DMS153 treated with DMSO at 0.1 percent for 48 hours (cell line): ENCODE measurements at regions not wholly inside any gene's neighbourhood (a gene's known extent, or its start where the extent isn't known, plus 50 kb on each side); places are given as distances from the start of the nearest gene placed in this dataset.

Source experiments
- DNase-seq: peaks from one replicate; lab custom pipeline; 2025; ENCODE audit not compliant: unreplicated experiment; lab: John Stamatoyannopoulos, UW

GRCh38 chr21:40976198-40977109 lies 129.5 kb upstream of the DSCAM start:
- no peak for DNase-seq

GRCh38 chr21:40985370-40985769 lies 138.4 kb upstream of the DSCAM start:
- DNase-seq = no peak

GRCh38 chr21:40990366-40990765 lies 143.4 kb upstream of the DSCAM start:
- no peak for DNase-seq

GRCh38 chr21:40997831-40998230 lies 150.9 kb upstream of the DSCAM start:
- no peak for DNase-seq

GRCh38 chr21:41000838-41001237 lies 153.9 kb upstream of the DSCAM start:
- no peak for DNase-seq

GRCh38 chr21:41006636-41007035 lies 159.7 kb upstream of the DSCAM start:
- DNase-seq = no peak

- DNase-seq = no peak
Observed at GRCh38 chr21:41008351-41008750, 159.6 kb upstream of the BACE2 start.

- peak; percentile 23 for DNase-seq
Observed at GRCh38 chr21:41008974-41009373, 159.0 kb upstream of the BACE2 start.

GRCh38 chr21:41009398-41010100 lies 158.4 kb upstream of the BACE2 start:
- DNase-seq = peak; percentile 74

GRCh38 chr21:41010101-41010435 lies 157.9 kb upstream of the BACE2 start:
- DNase-seq = no peak

- peak; percentile 40 for DNase-seq
Observed at GRCh38 chr21:41011098-41011731, 156.7 kb upstream of the BACE2 start.

- peak; percentile 18 for DNase-seq
Observed at GRCh38 chr21:41011951-41012366, 156.0 kb upstream of the BACE2 start.

GRCh38 chr21:41012425-41012824 lies 155.5 kb upstream of the BACE2 start:
- no peak for DNase-seq

- peak; percentile 39 for DNase-seq
Observed at GRCh38 chr21:41016472-41016871, 151.5 kb upstream of the BACE2 start.

GRCh38 chr21:41018431-41018830 lies 149.5 kb upstream of the BACE2 start:
- no peak for DNase-seq

GRCh38 chr21:41023936-41024335 lies 144.0 kb upstream of the BACE2 start:
- DNase-seq = no peak

- no peak for DNase-seq
Observed at GRCh38 chr21:41024341-41024740, 143.6 kb upstream of the BACE2 start.

- no peak for DNase-seq
Observed at GRCh38 chr21:41024746-41025254, 143.2 kb upstream of the BACE2 start.

GRCh38 chr21:41029571-41029970 lies 138.4 kb upstream of the BACE2 start:
- peak; percentile 47 for DNase-seq

- DNase-seq = no peak
Observed at GRCh38 chr21:41031701-41032220, 136.2 kb upstream of the BACE2 start.

- no peak for DNase-seq
Observed at GRCh38 chr21:41032541-41032940, 135.4 kb upstream of the BACE2 start.
